A549 (cell line): ENCODE measurements at regions not wholly inside any gene's neighbourhood (a gene's known extent, or its start where the extent isn't known, plus 50 kb on each side); places are given as distances from the start of the nearest gene placed in this dataset.

Source experiments
- EHMT2 ChIP-seq: fragments of 200-600 bp; sonication (generic); IDR thresholded peaks from 2 replicates; pipeline ENCODE4 v1.6.1; 2016; ENCODE audit warnings: antibody characterized with exemption, low read depth, mild to moderate bottlenecking, moderate library complexity
- JUN ChIP-seq, 2 experiments: fragments of >200 bp; sonication (Bioruptor Twin); formaldehyde crosslinking; IDR thresholded peaks; 2 replicates in 1 of 2; 3 replicates in 1 of 2; pipeline ENCODE4 v1.6.1; 2016 to 2017
- JUNB ChIP-seq: fragments of >200 bp; sonication (Bioruptor Twin); formaldehyde crosslinking; IDR thresholded peaks from 2 replicates; pipeline ENCODE4 v1.6.1; 2016
- MAZ ChIP-seq: fragments of 150-350 bp; IDR thresholded peaks from 2 replicates; pipeline ENCODE4 v1.6.1; 2014; ENCODE audit warnings: antibody characterized with exemption, low read depth, low read length, borderline replicate concordance
- MYC ChIP-seq: IDR thresholded peaks from 2 replicates; pipeline ENCODE4 v1.6.1; 2012; ENCODE audit warnings: mild to moderate bottlenecking, inconsistent platforms, low read length, improper control_type of control experiment, borderline replicate concordance
- PHF8 ChIP-seq: fragments of 200-600 bp; sonication (generic); IDR thresholded peaks from 2 replicates; pipeline ENCODE4 v1.6.1; 2016; ENCODE audit warnings: low read depth, mild to moderate bottlenecking, antibody characterized with exemption, moderate library complexity, borderline replicate concordance
- RAD21 ChIP-seq, 2 experiments: fragments of >200 bp in 1 of 2; sonication (Bioruptor Twin) in 1 of 2; formaldehyde crosslinking in 1 of 2; IDR thresholded peaks in 1 of 2; conservative IDR thresholded peaks in 1 of 2; 2 replicates in 1 of 2; 3 replicates in 1 of 2; pipeline ENCODE4 v1.6.1; 2012 to 2018; ENCODE audit warnings: inconsistent platforms in 1 of 2
- RFX5 ChIP-seq: fragments of 450-650 bp; IDR thresholded peaks from 2 replicates; pipeline ENCODE4 v1.7.1; 2014; ENCODE audit warnings: antibody characterized with exemption, mild to moderate bottlenecking, moderate library complexity
- SMC3 ChIP-seq: fragments of >200 bp; sonication (Bioruptor Twin); formaldehyde crosslinking; IDR thresholded peaks from 3 replicates; pipeline ENCODE4 v1.6.1; 2018; ENCODE audit warnings: inconsistent platforms
- ZSCAN20 ChIP-seq: fragments of 250-450 bp; sonication (Bioruptor Pico); IDR thresholded peaks from 2 replicates; pipeline ENCODE4 v1.8.0; 2022; ENCODE audit warnings: mild to moderate bottlenecking, moderate library complexity
- TF ChIP-seq, protein P1 (sequence below): fragments of >200 bp; sonication (Bioruptor Twin); formaldehyde crosslinking; IDR thresholded peaks from 3 replicates; pipeline ENCODE4 v1.5.1; 2016
- TF ChIP-seq, protein P2 (sequence below): IDR thresholded peaks from 2 replicates; pipeline ENCODE4 v1.6.1; 2012; ENCODE audit warnings: low read depth, borderline replicate concordance
- TF ChIP-seq, protein P3 (sequence below): fragments of 150-350 bp; IDR thresholded peaks from 2 replicates; pipeline ENCODE4 v1.6.1; 2014; ENCODE audit warnings: low read depth, mild to moderate bottlenecking, low read length

DNA sequence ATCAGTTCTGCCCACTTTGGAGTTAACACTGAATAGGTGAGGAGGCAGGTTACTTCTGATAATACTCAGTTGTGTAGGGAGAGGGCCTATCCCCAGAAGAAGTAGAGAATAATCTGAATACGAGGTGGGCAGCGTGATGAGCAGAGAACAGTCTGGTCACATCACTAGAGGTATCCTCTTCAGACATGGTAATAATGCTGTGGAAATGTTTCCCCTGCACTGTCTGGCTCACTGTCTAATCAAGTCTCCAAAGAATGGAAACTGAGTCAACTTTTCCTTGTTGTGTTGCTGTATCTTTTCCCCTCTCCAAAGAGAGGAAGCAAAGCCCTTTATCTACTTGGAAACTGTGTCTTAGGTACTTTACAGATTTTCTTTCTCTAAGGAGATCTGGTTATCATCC lies 110.9 kb upstream of the ANKRD55 start:
- no peak for TF ChIP-seq MAZ
- TF ChIP-seq MYC = no peak
- no peak for TF ChIP-seq ZSCAN20 (CRISPR knock-in tag)
- TF ChIP-seq, protein P1, sequence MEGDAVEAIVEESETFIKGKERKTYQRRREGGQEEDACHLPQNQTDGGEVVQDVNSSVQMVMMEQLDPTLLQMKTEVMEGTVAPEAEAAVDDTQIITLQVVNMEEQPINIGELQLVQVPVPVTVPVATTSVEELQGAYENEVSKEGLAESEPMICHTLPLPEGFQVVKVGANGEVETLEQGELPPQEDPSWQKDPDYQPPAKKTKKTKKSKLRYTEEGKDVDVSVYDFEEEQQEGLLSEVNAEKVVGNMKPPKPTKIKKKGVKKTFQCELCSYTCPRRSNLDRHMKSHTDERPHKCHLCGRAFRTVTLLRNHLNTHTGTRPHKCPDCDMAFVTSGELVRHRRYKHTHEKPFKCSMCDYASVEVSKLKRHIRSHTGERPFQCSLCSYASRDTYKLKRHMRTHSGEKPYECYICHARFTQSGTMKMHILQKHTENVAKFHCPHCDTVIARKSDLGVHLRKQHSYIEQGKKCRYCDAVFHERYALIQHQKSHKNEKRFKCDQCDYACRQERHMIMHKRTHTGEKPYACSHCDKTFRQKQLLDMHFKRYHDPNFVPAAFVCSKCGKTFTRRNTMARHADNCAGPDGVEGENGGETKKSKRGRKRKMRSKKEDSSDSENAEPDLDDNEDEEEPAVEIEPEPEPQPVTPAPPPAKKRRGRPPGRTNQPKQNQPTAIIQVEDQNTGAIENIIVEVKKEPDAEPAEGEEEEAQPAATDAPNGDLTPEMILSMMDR = no peak
- TF ChIP-seq, protein P2, sequence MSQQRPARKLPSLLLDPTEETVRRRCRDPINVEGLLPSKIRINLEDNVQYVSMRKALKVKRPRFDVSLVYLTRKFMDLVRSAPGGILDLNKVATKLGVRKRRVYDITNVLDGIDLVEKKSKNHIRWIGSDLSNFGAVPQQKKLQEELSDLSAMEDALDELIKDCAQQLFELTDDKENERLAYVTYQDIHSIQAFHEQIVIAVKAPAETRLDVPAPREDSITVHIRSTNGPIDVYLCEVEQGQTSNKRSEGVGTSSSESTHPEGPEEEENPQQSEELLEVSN = no peak
- TF ChIP-seq RAD21 (conservative IDR thresholded peaks at IDR 0.05 in 1 of 2, IDR thresholded peaks at IDR 0.05 in 1 of 2) = no peak
- TF ChIP-seq SMC3 = no peak
- TF ChIP-seq JUN (IDR thresholded peaks at IDR 0.05) = no peak
- TF ChIP-seq, protein P3, sequence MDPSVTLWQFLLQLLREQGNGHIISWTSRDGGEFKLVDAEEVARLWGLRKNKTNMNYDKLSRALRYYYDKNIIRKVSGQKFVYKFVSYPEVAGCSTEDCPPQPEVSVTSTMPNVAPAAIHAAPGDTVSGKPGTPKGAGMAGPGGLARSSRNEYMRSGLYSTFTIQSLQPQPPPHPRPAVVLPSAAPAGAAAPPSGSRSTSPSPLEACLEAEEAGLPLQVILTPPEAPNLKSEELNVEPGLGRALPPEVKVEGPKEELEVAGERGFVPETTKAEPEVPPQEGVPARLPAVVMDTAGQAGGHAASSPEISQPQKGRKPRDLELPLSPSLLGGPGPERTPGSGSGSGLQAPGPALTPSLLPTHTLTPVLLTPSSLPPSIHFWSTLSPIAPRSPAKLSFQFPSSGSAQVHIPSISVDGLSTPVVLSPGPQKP = no peak
- no peak for TF ChIP-seq JUNB
- TF ChIP-seq PHF8 = no peak
- no peak for TF ChIP-seq EHMT2
- TF ChIP-seq RFX5 = no peak
